ENCODE measurements at regions not wholly inside any gene's neighbourhood (a gene's known extent, or its start where the extent isn't known, plus 50 kb on each side); places are given as distances from the start of the nearest gene placed in this dataset.
"Not testable (repeated sequence)": the region's sequence is repeated elsewhere in the genome, so short reads cannot be mapped to it uniquely, and the experiment has no call there.

GRCh38 chr11:122413677-122414076, 241.8 kb upstream of the UBASH3B start:
- no peak for DNase-seq
- Histone ChIP-seq H3K27me3 (ENCODE audit: low read length) (no peaks in the 10 kb centered on the region), H4K20me1 (ENCODE audit: insufficient read depth, low read depth, low read length) (no peaks in the 10 kb centered on the region), H3K9me3 (ENCODE audit: low read length) (no peaks in the 10 kb centered on the region), H3K4me2 (ENCODE audit: low read depth, low read length, poor library complexity, severe bottlenecking) (no peak overlapping the region), H3K4me3 (ENCODE audit: low read length) (no peak overlapping the region), H3K27ac (ENCODE audit: low read length) (no peak overlapping the region), H3K4me1 (ENCODE audit: low read length) (no peaks in the 10 kb centered on the region), H3K79me2 (ENCODE audit: low read length) (no peaks in the 10 kb centered on the region), H2AFZ (ENCODE audit: low read length) (no peak overlapping the region), H3K9me2 (replicated peaks; ENCODE audit: insufficient read depth, low read length) (no peaks in the 10 kb centered on the region), H3K9ac (ENCODE audit: low read length) (no peak overlapping the region), H3K36me3 (ENCODE audit: insufficient read depth, low read length) (no peaks in the 10 kb centered on the region)

GRCh38 chr11:122412581-122412980, 242.9 kb upstream of the UBASH3B start:
- H3K79me2 ChIP-seq (ENCODE audit: low read length), result no peaks in the 10 kb centered on the region
- no peaks in the 10 kb centered on the region for H3K4me1 ChIP-seq (ENCODE audit: low read length)
- DNase-seq, result no peak
- H3K4me2 ChIP-seq (ENCODE audit: low read depth, low read length, poor library complexity, severe bottlenecking), result no peak overlapping the region
- no peak overlapping the region for H2AFZ ChIP-seq (ENCODE audit: low read length)
- H3K36me3 ChIP-seq (ENCODE audit: insufficient read depth, low read length), result no peaks in the 10 kb centered on the region
- no peak overlapping the region for H3K27ac ChIP-seq (ENCODE audit: low read length)
- no peak overlapping the region for H3K4me3 ChIP-seq (ENCODE audit: low read length)
- H3K9me2 ChIP-seq (replicated peaks; ENCODE audit: insufficient read depth, low read length), result no peaks in the 10 kb centered on the region
- H3K9me3 ChIP-seq (ENCODE audit: low read length), result no peaks in the 10 kb centered on the region
- H4K20me1 ChIP-seq (ENCODE audit: insufficient read depth, low read depth, low read length), result no peaks in the 10 kb centered on the region
- H3K9ac ChIP-seq (ENCODE audit: low read length), result no peak overlapping the region
- no peaks in the 10 kb centered on the region for H3K27me3 ChIP-seq (ENCODE audit: low read length)

DNA sequence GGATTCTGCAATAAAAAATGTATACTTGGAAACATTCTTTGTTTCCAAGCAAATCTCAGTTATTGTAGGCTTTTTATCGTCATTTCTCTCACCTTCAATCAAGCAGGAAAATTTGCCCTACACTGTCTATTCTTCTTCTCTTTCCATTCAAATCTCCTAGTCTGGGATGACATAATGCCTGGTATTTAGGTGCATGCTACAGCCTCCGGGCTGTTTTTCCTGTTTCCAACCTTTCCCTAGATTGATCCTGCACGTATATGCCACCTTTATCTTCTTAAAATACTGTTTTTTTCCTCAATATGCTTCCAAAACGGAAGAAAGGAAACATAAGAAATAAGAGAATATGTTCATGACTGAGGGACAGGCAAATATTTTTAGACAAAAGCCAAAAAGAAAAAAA, 249.1 kb upstream of the UBASH3B start:
- Histone ChIP-seq H3K4me3 (ENCODE audit: low read length) (no peak overlapping the region), H3K9me2 (replicated peaks; ENCODE audit: insufficient read depth, low read length) (no peaks in the 10 kb centered on the region), H3K4me2 (ENCODE audit: low read depth, low read length, poor library complexity, severe bottlenecking) (no peak overlapping the region), H3K4me1 (ENCODE audit: low read length) (no peaks in the 10 kb centered on the region), H4K20me1 (ENCODE audit: insufficient read depth, low read depth, low read length) (no peaks in the 10 kb centered on the region), H3K27me3 (ENCODE audit: low read length) (no peaks in the 10 kb centered on the region), H3K79me2 (ENCODE audit: low read length) (no peaks in the 10 kb centered on the region), H3K27ac (ENCODE audit: low read length) (no peak overlapping the region), H3K9me3 (ENCODE audit: low read length) (no peaks in the 10 kb centered on the region), H3K9ac (ENCODE audit: low read length) (no peak overlapping the region), H2AFZ (ENCODE audit: low read length) (no peak overlapping the region), H3K36me3 (ENCODE audit: insufficient read depth, low read length) (no peaks in the 10 kb centered on the region)
- DNase-seq, result no peak

DNA sequence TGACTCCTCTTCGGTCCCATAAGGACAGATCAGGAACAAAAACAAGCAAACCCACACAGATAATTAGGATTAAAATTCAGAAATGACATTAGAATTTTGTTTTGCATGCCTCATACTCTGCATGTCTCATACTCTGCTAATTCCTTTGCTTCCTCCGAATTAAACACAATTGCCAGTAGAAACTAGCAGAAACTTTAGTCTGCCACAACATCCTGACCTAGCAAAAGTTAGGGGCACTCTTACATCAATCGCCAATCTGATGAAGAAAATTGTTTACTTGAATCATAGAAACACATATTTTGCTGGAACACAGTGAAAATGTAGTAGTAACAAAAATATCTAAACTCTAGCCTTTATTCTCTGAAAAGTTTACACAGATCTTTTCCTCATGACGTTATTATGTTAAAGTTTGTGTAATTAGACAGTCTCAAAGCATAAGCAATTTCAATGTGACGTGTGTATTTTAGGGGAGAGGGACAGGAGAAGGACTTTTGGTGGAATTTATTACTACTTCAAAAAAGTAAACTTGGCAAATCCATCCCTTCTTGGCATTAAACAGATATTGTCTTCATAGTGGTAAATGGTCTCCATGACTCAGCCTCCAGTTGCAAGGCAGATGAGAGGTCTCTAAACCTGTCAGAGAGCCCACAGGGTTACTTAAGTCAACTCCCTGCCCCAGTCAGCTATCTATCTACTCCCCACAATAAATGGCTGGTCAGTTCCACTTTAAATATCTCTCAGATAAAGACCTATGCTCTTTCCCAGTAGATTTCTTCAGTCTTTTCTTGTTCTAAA, 249.8 kb upstream of the UBASH3B start:
- DNase-seq, result no peak
- H3K79me2 ChIP-seq (ENCODE audit: low read length), result no peaks in the 10 kb centered on the region
- H3K4me3 ChIP-seq (ENCODE audit: low read length), result no peak overlapping the region
- H3K36me3 ChIP-seq (ENCODE audit: insufficient read depth, low read length), result no peaks in the 10 kb centered on the region
- no peaks in the 10 kb centered on the region for H4K20me1 ChIP-seq (ENCODE audit: insufficient read depth, low read depth, low read length)
- H3K9me3 ChIP-seq (ENCODE audit: low read length), result no peaks in the 10 kb centered on the region
- no peak overlapping the region for H3K9ac ChIP-seq (ENCODE audit: low read length)
- H2AFZ ChIP-seq (ENCODE audit: low read length), result no peak overlapping the region
- H3K27me3 ChIP-seq (ENCODE audit: low read length), result no peaks in the 10 kb centered on the region
- no peak overlapping the region for H3K4me2 ChIP-seq (ENCODE audit: low read depth, low read length, poor library complexity, severe bottlenecking)
- H3K9me2 ChIP-seq (replicated peaks; ENCODE audit: insufficient read depth, low read length), result no peaks in the 10 kb centered on the region
- no peak overlapping the region for H3K27ac ChIP-seq (ENCODE audit: low read length)
- H3K4me1 ChIP-seq (ENCODE audit: low read length), result no peaks in the 10 kb centered on the region

GRCh38 chr11:122404571-122404970, 251.0 kb upstream of the UBASH3B start:
- Histone ChIP-seq H3K4me1 (ENCODE audit: low read length) (no peaks in the 10 kb centered on the region), H4K20me1 (ENCODE audit: insufficient read depth, low read depth, low read length) (no peaks in the 10 kb centered on the region), H3K36me3 (ENCODE audit: insufficient read depth, low read length) (no peaks in the 10 kb centered on the region), H3K9ac (ENCODE audit: low read length) (no peak overlapping the region), H3K27ac (ENCODE audit: low read length) (no peak overlapping the region), H3K4me3 (ENCODE audit: low read length) (no peak overlapping the region), H2AFZ (ENCODE audit: low read length) (no peak overlapping the region), H3K9me3 (ENCODE audit: low read length) (no peaks in the 10 kb centered on the region), H3K79me2 (ENCODE audit: low read length) (no peaks in the 10 kb centered on the region), H3K4me2 (ENCODE audit: low read depth, low read length, poor library complexity, severe bottlenecking) (no peak overlapping the region), H3K27me3 (ENCODE audit: low read length) (no peaks in the 10 kb centered on the region), H3K9me2 (replicated peaks; ENCODE audit: insufficient read depth, low read length) (no peaks in the 10 kb centered on the region)
- DNase-seq, result no peak

DNA sequence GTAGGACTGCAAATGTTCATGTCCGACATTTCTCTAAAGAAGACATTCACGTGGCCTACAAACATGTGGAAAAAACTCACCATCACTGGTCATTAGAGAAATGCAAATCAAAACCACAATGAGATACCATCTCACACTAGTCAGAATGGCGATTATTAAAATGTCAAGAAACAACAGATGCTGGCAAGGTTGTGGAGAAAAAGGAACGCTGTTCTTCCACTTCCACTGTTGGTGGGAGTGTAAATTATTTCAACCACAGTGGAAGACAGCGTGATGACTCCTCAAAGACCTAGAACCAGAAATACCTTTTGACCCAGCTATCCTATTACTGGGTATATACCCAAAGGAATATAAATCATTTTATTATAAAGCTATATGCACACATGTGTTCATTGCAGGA, 253.9 kb upstream of the UBASH3B start:
- H3K36me3 ChIP-seq (ENCODE audit: insufficient read depth, low read length); H3K79me2 ChIP-seq (ENCODE audit: low read length); H3K9me3 ChIP-seq (ENCODE audit: low read length); H3K4me2 ChIP-seq (ENCODE audit: low read depth, low read length, poor library complexity, severe bottlenecking); H2AFZ ChIP-seq (ENCODE audit: low read length); H3K9me2 ChIP-seq (replicated peaks; ENCODE audit: insufficient read depth, low read length); H3K4me1 ChIP-seq (ENCODE audit: low read length); DNase-seq; H3K4me3 ChIP-seq (ENCODE audit: low read length); H3K27me3 ChIP-seq (ENCODE audit: low read length); H3K9ac ChIP-seq (ENCODE audit: low read length); H4K20me1 ChIP-seq (ENCODE audit: insufficient read depth, low read depth, low read length); H3K27ac ChIP-seq (ENCODE audit: low read length): not testable (repeated sequence)

- Histone ChIP-seq H3K9ac (ENCODE audit: low read length) (no peak overlapping the region), H3K4me1 (ENCODE audit: low read length) (no peaks in the 10 kb centered on the region), H3K4me2 (ENCODE audit: low read depth, low read length, poor library complexity, severe bottlenecking) (no peak overlapping the region), H3K79me2 (ENCODE audit: low read length) (no peaks in the 10 kb centered on the region), H3K27me3 (ENCODE audit: low read length) (no peaks in the 10 kb centered on the region), H3K4me3 (ENCODE audit: low read length) (no peak overlapping the region), H2AFZ (ENCODE audit: low read length) (no peak overlapping the region), H3K9me3 (ENCODE audit: low read length) (no peaks in the 10 kb centered on the region), H3K9me2 (replicated peaks; ENCODE audit: insufficient read depth, low read length) (no peaks in the 10 kb centered on the region), H3K27ac (ENCODE audit: low read length) (no peak overlapping the region), H3K36me3 (ENCODE audit: insufficient read depth, low read length) (no peaks in the 10 kb centered on the region), H4K20me1 (ENCODE audit: insufficient read depth, low read depth, low read length) (no peaks in the 10 kb centered on the region)
- DNase-seq, result no peak
Observed at GRCh38 chr11:122399375-122399774, 256.1 kb upstream of the UBASH3B start.

DNA sequence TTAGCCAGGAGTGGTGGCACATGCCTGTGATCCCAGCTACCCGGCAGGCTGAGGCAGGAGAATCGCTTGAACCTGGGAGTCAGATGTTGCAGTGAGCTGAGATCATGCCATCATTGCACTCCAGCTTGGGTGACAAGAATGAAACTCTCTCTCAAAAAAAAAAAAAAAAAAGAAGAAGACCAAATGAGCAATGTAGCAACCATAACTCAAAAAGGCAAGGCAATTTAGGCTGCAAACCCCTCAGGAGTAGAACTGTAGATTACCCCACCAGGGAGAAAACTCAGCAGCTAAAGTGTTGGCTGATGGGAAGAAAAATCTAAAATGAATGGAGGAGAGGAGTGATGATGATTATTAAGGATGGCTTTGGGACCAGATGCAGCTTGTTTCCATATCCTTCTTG, 256.7 kb upstream of the UBASH3B start:
- no peak overlapping the region for H3K9ac ChIP-seq (ENCODE audit: low read length)
- no peaks in the 10 kb centered on the region for H4K20me1 ChIP-seq (ENCODE audit: insufficient read depth, low read depth, low read length)
- no peaks in the 10 kb centered on the region for H3K79me2 ChIP-seq (ENCODE audit: low read length)
- H3K27me3 ChIP-seq (ENCODE audit: low read length), result no peaks in the 10 kb centered on the region
- H3K4me1 ChIP-seq (ENCODE audit: low read length), result no peaks in the 10 kb centered on the region
- H3K27ac ChIP-seq (ENCODE audit: low read length), result no peak overlapping the region
- H3K4me2 ChIP-seq (ENCODE audit: low read depth, low read length, poor library complexity, severe bottlenecking), result no peak overlapping the region
- H3K9me2 ChIP-seq (replicated peaks; ENCODE audit: insufficient read depth, low read length), result no peaks in the 10 kb centered on the region
- no peaks in the 10 kb centered on the region for H3K9me3 ChIP-seq (ENCODE audit: low read length)
- no peak overlapping the region for H2AFZ ChIP-seq (ENCODE audit: low read length)
- H3K4me3 ChIP-seq (ENCODE audit: low read length), result no peak overlapping the region
- no peak for DNase-seq
- H3K36me3 ChIP-seq (ENCODE audit: insufficient read depth, low read length), result no peaks in the 10 kb centered on the region

Measured in Karpas-422 (cell line).